CD4-positive, alpha-beta T cell treated with Interleukin-15 for 1 hour (primary cell): ENCODE measurements at regions not wholly inside any gene's neighbourhood (a gene's known extent, or its start where the extent isn't known, plus 50 kb on each side); places are given as distances from the start of the nearest gene placed in this dataset.
"Not testable (repeated sequence)": the region's sequence is repeated elsewhere in the genome, so short reads cannot be mapped to it uniquely, and the experiment has no call there.

Source experiments
- DNase-seq: peaks from one replicate; pipeline ENCODE4 v3.0.0-alpha.2; 2020

GRCh38 chr12:13552830-13553229 lies 356.3 kb downstream of the EMP1 start:
- DNase-seq: no peak

- no peak for DNase-seq
Measured at GRCh38 chr12:13547283-13547682, 350.8 kb downstream of the EMP1 start.

GRCh38 chr12:13546231-13546630 lies 349.7 kb downstream of the EMP1 start:
- DNase-seq: no peak

DNA sequence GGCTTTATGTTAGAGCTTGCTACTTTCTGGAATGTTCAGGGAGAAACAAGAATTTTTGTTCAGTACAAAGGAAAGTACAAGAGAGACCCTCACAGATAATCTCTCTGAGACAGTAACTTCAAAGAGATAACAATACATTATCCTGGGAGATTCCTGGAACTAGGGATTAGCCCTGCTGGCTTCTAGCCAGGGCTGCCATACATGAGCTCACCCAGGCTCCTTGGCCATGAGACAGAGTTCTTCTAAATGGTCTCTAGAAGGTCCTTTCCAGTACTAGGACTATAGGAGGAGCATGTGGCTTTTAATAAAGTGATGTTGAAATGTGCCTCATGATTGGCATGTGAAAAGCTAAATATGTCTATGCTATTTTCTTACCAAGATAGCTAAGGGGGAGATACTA lies 342.5 kb downstream of the EMP1 start:
- no peak for DNase-seq

GRCh38 chr12:13538136-13538535 lies 341.6 kb downstream of the EMP1 start:
- no peak for DNase-seq

DNA sequence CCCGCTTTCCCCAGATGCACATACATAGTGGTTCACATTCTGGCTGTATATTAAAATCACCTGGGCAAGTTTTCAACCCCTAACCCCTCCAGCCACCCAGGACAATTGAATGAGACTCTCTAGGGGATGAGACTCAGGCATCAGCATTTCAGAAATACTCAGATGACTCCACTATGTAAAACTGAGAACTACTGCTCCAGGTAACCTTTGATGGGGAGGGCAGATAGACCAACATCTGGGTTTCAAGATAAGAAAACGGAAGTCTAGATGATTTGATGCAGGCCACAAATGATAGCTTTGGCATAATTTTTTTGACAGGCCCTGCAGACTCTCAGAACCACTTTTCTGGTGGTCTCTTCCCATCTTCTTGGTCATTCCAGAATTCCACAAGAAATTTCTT lies 341.1 kb downstream of the EMP1 start:
- DNase-seq: no peak

DNA sequence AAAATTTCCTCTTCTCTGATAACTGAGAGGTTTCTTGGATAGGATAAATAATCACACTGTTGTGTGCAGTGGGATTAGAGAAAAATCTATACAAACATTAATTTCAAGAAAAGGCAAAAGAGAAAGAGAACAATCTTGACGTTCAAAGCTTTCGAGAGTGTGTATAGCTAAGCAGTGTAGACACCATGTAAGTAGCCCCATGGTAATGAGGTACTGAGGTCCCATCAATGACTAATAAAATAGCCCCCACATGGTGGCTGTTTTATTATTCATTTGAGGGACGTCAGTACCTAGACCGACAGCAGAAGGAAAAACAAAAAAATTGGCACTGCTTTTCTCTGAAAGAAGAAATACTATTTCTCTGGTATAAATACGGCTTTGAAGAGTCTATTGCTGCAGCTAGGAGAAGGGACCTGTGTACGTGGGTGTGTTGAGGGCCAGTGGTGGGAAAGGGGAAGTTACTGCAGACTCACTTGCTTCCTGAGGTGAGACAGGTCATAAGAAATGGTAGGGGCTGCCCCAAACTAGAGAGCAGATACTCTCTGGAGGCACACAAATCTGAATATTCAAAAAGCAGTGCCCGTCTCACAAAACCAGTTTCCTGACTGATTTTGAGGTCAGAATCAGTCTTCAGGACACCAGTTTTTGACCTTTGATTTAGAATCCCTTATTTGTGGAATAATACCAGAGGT lies 339.8 kb downstream of the EMP1 start:
- DNase-seq: peak; percentile 58

DNA sequence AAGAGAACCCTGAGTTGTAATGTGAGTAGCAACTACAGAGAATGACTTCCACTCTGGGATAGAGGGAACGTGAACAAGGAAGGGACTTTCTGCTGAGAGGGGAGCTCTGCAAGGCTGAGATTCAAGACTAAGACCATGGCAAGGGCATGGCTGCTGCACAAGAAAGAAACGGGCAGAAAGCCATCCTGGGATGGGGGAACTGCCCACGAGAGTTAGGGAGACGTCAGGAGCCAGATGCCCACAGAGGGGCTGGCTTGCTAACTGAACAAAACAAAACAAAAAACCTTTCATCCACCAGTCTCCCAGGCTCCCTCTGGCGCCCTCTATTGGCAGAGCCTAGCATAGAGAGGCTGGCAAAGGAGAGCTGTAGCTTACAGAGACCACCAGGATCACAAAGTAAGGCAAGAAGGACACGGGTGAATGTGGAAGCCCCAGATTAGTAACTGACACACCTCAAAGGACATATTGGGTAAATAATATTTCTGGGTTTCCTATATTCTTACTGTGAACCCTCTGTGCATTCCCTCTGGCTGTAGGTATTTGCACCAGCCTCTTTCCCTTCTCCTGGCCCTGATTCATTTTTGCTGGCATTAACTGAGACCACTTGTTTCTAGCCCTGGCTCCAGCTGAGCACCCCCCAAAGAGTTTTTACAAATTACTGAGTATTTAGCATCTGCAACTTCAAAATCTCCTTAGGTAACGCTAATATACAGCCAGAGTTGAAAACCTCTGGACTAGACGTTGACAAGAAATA lies 338.3 kb downstream of the EMP1 start:
- no peak for DNase-seq

DNA sequence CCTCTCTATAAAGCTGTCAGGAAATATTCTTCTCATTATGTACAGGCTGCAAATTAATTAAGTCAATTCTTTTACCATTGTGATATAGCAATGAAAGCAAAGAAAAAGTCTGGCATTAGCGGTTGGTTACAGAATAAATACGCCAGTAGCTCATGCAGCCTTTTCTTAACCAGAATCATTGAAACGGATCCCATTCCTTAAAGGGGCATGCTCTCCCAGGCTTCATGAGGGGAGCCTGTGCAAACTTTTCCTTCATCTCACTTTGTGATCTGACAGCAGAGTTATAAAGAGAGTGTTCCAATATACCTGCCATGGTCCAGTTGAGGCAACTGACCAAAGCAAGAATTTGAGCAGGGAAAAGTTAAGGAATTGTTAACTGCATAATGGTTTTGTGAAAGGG lies 337.7 kb downstream of the EMP1 start:
- no peak for DNase-seq

DNA sequence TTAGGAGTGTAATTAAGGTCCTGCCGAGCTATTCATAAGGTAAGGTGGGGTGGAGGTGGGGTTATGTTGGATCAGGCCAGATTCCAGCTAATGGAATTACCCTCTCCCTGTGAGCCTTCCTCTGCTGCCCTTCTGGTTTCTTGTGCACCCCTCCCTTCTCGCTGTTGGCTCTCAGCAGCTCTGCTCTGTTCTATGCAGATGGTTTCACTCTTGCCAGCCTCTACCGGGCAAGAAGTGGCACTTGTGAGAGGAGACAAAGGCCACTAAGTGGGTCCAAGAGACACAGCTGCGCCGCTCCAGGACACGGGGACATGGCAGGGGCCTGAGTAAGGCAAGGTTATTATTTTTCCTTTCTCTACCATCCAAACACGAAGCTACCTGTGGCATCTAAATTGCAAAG lies 334.4 kb downstream of the EMP1 start:
- no peak for DNase-seq

DNA sequence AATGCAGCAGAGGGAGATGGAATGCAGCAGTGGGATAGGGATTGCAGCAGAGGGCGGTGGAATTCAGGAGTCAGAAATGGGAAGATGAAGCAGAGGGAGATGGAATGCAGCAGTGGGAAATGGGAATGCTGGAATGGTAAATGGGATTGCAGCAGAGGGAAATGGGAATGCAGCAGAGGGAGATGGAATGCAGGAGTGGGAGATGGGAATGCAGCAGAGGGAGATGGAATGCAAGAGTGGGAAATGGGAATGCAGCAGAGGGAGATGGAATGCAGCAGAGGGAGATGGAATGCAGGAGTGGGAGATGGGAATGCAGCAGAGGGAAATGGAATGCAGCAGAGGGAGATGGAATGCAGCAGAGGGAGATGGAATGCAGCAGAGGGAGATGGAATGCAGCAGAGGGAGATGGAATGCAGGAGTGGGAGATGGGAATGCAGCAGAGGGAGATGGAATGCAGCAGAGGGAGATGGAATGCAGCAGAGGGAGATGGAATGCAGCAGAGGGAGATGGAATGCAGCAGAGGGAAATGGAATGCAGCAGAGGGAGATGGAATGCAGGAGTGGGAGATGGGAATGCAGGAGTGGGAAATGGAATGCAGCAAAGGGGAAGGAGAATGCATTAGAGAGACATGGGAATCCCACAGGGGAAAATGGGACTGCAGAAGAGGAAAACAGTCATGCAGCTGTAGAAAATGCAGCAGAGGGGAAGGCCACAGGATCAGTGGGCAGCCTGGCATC lies 329.8 kb downstream of the EMP1 start:
- not testable (repeated sequence) for DNase-seq

DNA sequence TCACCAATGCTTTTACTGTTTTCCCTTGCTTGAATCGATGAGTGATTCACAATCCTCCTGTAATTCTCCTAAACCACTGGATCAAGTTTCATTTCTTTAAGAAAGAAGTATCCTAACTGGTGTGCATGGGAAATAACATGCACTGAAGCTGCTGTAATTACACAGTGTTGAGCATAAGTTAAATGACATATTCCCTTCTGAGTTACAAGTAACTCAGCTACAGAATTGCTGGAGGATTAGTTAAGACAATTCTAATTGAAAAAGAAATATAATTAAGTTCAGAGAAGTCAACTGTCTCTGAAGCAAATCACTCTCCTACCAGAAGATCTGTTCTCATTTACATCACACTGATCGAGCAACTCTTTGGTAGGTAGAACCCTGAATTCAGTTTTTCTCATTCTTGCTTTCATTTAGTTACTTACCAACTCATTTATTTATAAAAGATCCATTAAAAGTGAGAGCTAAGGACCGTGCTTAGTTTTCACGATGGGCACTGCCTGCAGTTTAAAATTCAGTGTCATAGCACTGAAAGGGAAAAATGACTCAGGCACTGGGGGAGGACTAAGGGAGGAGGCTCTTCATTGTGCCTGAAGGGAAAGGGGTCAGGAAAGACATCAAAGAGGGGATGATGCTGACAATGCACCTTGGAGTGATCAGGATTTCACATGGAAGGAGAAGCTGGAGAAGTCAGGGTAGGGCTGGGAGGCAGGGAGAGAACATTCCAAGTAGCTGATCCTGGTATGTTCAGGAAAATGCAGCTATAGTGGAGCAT lies 327.2 kb downstream of the EMP1 start:
- DNase-seq: no peak

DNA sequence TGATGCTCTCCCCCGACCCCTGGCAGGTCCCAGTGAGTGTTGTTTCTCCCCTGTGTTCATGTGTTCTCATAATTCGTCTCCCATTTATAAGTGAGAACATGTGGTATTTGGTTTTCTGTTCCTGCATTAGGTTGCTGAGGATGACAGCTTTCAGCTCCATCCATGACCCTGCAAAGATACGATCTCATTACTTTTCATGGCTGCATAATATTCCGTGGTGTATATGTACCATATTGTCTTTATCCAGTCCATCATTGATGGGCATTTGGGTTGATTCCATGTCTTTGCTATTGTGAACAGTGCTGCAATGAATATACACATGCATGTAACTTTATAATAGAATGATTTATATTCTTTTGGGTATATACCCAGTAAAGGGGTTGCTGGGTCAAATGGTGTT lies 321.5 kb downstream of the EMP1 start:
- not testable (repeated sequence) for DNase-seq

GRCh38 chr12:13509740-13510139 lies 313.2 kb downstream of the EMP1 start:
- DNase-seq: no peak

GRCh38 chr12:13505636-13506035 lies 309.1 kb downstream of the EMP1 start:
- no peak for DNase-seq

DNA sequence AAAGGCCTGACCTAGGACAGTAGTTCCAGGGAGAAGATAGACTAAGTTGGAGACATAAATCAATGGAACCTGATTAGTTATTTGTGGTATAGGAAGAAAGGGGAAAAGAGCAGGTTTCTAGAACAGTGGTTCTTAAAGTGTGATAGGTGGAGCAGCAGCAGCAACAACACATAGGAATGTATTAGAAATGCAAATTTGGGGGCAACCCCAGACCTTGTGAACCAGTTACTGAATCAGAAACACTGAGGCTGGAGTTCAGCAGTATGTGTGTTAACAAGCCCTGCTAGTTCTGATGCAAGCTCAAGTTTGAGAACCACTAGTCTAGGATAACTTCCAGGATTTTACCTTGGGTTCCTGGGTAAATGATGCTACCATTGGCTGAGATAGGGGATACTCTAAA lies 308.7 kb downstream of the EMP1 start:
- DNase-seq: no peak

DNA sequence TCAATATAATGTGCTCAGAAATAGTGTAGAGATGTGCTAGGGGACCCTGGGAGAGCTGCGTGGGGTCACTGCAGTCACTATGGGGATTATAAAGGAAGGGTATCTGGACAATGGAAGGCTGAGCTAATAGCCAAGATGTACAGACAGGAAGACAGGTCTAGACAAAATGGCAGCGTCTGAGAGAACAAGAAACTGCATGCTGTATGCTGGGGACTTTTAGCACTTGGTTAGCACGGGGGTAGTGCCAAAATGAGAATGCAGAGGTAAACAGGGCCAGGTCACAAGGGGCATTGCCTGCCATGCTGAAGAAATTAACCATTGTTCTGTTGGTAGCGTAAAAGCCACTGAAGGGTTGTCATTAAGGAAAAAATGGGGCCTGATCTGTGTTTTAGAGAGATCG lies 308.2 kb downstream of the EMP1 start:
- DNase-seq: no peak

DNA sequence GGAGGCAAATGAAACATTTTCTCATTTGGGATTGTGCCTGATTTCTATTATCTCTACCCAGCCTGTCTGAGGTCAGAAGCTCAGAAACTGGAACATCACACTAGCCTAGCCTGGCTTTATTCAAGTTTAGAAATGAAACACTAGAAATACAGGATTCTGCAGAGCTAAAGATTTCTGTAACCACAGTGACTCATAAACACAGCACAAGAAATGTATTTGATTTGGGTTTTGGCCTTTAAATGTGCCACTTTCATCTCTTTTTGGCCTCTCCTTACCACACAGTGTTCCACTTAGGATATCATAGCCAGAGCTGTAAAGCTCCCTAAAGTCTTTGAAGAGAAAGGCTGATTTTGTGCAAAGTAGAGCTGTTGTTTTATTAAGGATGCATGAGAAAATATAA lies 307.5 kb downstream of the EMP1 start:
- DNase-seq: no peak

- DNase-seq: no peak
Measured at GRCh38 chr12:13503094-13503835, 306.7 kb downstream of the EMP1 start.

GRCh38 chr12:13499008-13499407 lies 302.5 kb downstream of the EMP1 start:
- DNase-seq: no peak

DNA sequence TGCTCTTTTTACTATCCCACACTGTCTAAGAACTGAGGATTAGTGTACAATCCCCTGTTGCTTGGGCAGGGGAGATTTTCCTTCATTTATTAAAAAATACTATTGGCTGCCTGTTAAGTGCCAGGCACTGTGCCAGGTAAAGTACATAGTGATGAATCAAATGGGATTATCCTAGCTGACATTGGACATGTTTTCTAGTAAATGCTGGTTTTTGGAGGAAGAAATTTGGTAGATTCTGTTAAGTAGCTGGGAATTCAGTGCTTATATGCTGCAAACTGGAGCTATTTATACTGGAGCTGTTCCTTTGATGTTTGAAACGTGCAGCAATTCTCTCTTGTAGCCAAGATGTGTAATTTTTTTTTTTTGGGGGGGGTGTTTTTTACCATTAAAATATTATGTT lies 299.6 kb downstream of the EMP1 start:
- DNase-seq: no peak

- no peak for DNase-seq
Measured at GRCh38 chr12:13489246-13489645, 292.7 kb downstream of the EMP1 start.

DNA sequence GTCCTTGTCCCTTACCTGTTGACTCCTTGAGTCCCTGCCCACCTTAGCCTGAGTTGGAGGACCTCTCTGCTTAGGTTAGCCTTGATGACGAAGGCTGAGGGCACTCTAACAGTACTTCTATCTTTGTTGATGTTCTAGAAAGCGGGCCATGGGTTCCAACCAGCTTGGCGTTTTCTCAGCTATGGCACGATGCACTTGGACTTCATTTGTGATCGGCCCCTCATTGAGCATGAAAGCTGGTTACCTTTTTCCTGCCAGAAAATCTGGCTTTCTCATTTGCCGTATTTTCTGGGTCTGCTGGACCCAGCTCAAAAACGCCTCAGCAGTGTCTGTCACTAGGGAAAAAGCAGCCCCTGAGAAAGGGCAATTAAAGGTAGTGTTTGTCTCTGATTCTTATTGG lies 290.8 kb downstream of the EMP1 start:
- no peak for DNase-seq
